Transverse colon (tissue), 3 donors: ENCODE measurements at regions not wholly inside any gene's neighbourhood (a gene's known extent, or its start where the extent isn't known, plus 50 kb on each side); places are given as distances from the start of the nearest gene placed in this dataset.

ENCODE experiments used
- CTCF ChIP-seq, 5 experiments: fragments of 200-600 bp in 3 of 5; fragments of 450-650 bp in 2 of 5; sonication (generic) in 3 of 5; IDR thresholded peaks; 1 replicate in 2 of 5; 2 replicates in 3 of 5; pipeline ENCODE4 v1.5.1; 2016 to 2017; ENCODE audit warnings: antibody characterized with exemption in 5 of 5, inconsistent platforms in 3 of 5, mild to moderate bottlenecking in 2 of 5, moderate library complexity in 1 of 5
- EP300 ChIP-seq: sonication (generic); formaldehyde crosslinking; IDR thresholded peaks from one replicate; pipeline ENCODE4 v1.6.1; 2017; ENCODE audit warnings: antibody characterized with exemption, low read depth
- POLR2A ChIP-seq: fragments of 450-650 bp; IDR thresholded peaks from one replicate; pipeline ENCODE4 v1.6.1; 2016; ENCODE audit warnings: antibody characterized with exemption, mild to moderate bottlenecking, moderate library complexity

DNA sequence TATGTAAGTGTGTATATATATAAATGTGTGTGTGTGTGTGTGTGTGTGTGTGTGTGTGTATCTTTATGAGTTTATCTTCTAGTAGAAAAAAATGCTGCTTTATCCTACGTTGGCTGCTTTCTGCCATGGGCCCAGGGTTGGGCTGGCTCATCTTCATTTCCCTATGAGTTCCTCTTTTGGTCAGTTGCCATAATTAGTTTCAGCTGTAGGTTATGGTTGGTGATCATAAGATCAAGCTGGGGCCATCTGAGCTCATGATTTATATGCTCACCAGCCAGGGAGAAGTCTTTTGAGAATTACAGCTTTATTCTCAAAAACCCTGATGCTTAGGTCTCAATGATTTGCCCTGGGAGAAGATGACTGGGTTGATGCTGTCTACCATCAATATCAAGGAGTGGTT lies 775.8 kb upstream of the ARPP21 start:
- TF ChIP-seq EP300, result no peak
- TF ChIP-seq CTCF (IDR thresholded peaks at IDR 0.05), result no peak
- no peak for TF ChIP-seq POLR2A
